Right lobe of liver (tissue), 6 donors: ENCODE measurements at regions not wholly inside any gene's neighbourhood (a gene's known extent, or its start where the extent isn't known, plus 50 kb on each side); places are given as distances from the start of the nearest gene placed in this dataset.
"Not testable (repeated sequence)": the region's sequence is repeated elsewhere in the genome, so short reads cannot be mapped to it uniquely, and the experiment has no call there.

Source experiments
- ATAC-seq, 4 donors: fragments of 200-7000 bp; cut with Tn5 transposase; one replicate each; pipeline ENCODE4 v1.9.1; 2020; ENCODE audit warnings: mild to moderate bottlenecking in 4 of 4, moderate library complexity in 4 of 4
- DNase-seq, 3 donors: peaks; one replicate each; pipeline ENCODE4 v3.0.0-alpha.2; 2020
- H3K27ac ChIP-seq, 3 donors: fragments of 200-600 bp; one replicate each; pipeline ENCODE4 v1.8.0; 2022
- H3K27me3 ChIP-seq, 2 donors: fragments of 200-600 bp; one replicate each; pipeline ENCODE4 v1.8.0; 2022
- H3K36me3 ChIP-seq, 4 donors: fragments of 200-600 bp; sonication (generic) in 1 of 4; one replicate each; pipeline versions ENCODE4 v1.5.1 to v1.8.0; 2017 to 2022; ENCODE audit warnings: control low read depth in 1 of 4
- H3K4me1 ChIP-seq, 4 donors: fragments of 200-600 bp; sonication (generic) in 1 of 4; one replicate each; pipeline versions ENCODE4 v1.5.1 to v1.8.0; 2017 to 2022; ENCODE audit warnings: control low read depth in 1 of 4
- H3K4me3 ChIP-seq, 3 donors: fragments of 200-600 bp; one replicate each; pipeline ENCODE4 v1.8.0; 2022
- H3K9me3 ChIP-seq, 4 donors: fragments of 200-600 bp; sonication (generic) in 1 of 4; one replicate each; pipeline versions ENCODE4 v1.5.1 to v1.8.0; 2017 to 2022; ENCODE audit warnings: control low read depth in 1 of 4
- CTCF ChIP-seq, 4 donors: fragments of 200-600 bp in 3 of 4; fragments of 450-650 bp in 1 of 4; IDR thresholded peaks; one replicate each; pipeline versions ENCODE4 v1.5.1 to v1.8.0; 2016 to 2022; ENCODE audit warnings: antibody characterized with exemption in 4 of 4, mild to moderate bottlenecking in 2 of 4
- POLR2A ChIP-seq: fragments of 450-650 bp; IDR thresholded peaks from one replicate; pipeline ENCODE4 v1.6.1; 2017; ENCODE audit warnings: antibody characterized with exemption, mild to moderate bottlenecking
- WGBS: methylation state at CpG from one replicate; pipeline ENCODE4 v1.1.6; 2018; ENCODE audit warnings: low coverage, low lambda C conversion rate; ENCODE audit not compliant: insufficient coverage; ENCODE audit errors: missing lambda C conversion rate; 5-methylcytosine and 5-hydroxymethylcytosine counted together
- intact Hi-C, 2 donors: fragments of 100-400 bp; cut with DNase I; formaldehyde crosslinking; loops; one replicate each; pipeline versions ENCODE4 v1.11.2 to v1.14.1; 2022
- donor health status: DM: no; HTN: yes; CAD: no.
- donor health status: DM: no; HTN: no; CAD: no.
- donor health status: DM: no; HTN: no; CAD: no.
- donor health status: DM: no; HTN: yes; CAD: no.
- donor health status: DM: no; HTN: yes; CAD: no.

- H3K27me3 ChIP-seq = no peaks in the 10 kb centered on the region
- 80% methylated on average over 7 of the region's 22 CpGs for WGBS
- H3K4me3 ChIP-seq = no peak overlapping the region
- peaks cover 0 to 13% (median 6%) of the 10 kb centered on the region in 4 donors for H3K4me1 ChIP-seq
- intact Hi-C loops = no loop called here
- no peak overlapping the region for H3K27ac ChIP-seq
- DNase-seq = no peak
- H3K36me3 ChIP-seq = no peaks in the 10 kb centered on the region
- no peak for ATAC-seq
- no peaks in the 10 kb centered on the region for H3K9me3 ChIP-seq
- no peak for TF ChIP-seq CTCF (IDR thresholded peaks at IDR 0.05)
- no peak for TF ChIP-seq POLR2A
Observed at GRCh38 chr16:29230671-29231096, 175.8 kb downstream of the NPIPB11 start.

- H3K36me3 ChIP-seq, H3K27me3 ChIP-seq, H3K4me3 ChIP-seq, DNase-seq, intact Hi-C loops, ATAC-seq, H3K9me3 ChIP-seq: not testable (repeated sequence)
- Histone ChIP-seq H3K4me1 (peaks cover 0 to 13% (median 6%) of the 10 kb centered on the region in 4 donors), H3K27ac (peak overlapping the region; percentile 72 to 94 (median 92))
- WGBS = 99% methylated on average over 10 of the region's 21 CpGs
Observed at GRCh38 chr16:29230006-29230668, 176.4 kb downstream of the NPIPB11 start.

- intact Hi-C loops, H3K36me3 ChIP-seq, H3K27me3 ChIP-seq, DNase-seq, H3K9me3 ChIP-seq, H3K4me3 ChIP-seq: not testable (repeated sequence)
- peak; percentile 1 to 39 (median 23) for ATAC-seq
- peaks cover 0 to 13% (median 6%) of the 10 kb centered on the region in 4 donors for H3K4me1 ChIP-seq
- 33% methylated on average over 1 of the region's 8 CpGs for WGBS
- H3K27ac ChIP-seq = peak overlapping the region; percentile 72 to 94 (median 92)
Observed at GRCh38 chr16:29229616-29230005, 176.9 kb downstream of the NPIPB11 start.

- H3K9me3 ChIP-seq, H3K4me3 ChIP-seq, intact Hi-C loops, H3K27me3 ChIP-seq, H3K36me3 ChIP-seq: not testable (repeated sequence)
- Histone ChIP-seq H3K4me1 (peaks cover 0 to 13% (median 6%) of the 10 kb centered on the region in 4 donors), H3K27ac (peak overlapping the region; percentile 72 to 94 (median 92))
- DNase-seq (peak in 2 of 3 donors; percentile 67 to 75), ATAC-seq (peak; percentile 65 to 78 (median 75))
- 40% methylated on average over 6 of the region's 29 CpGs for WGBS
- TF ChIP-seq POLR2A (peak; percentile 17), CTCF (IDR thresholded peaks at IDR 0.05) (peak in 1 of 4 donors; percentile 16)
Observed at GRCh38 chr16:29228664-29229611, 177.6 kb downstream of the NPIPB11 start.

GRCh38 chr16:29227751-29228663, 178.5 kb downstream of the NPIPB11 start:
- H3K36me3 ChIP-seq, H3K4me3 ChIP-seq, H3K9me3 ChIP-seq, intact Hi-C loops, H3K27me3 ChIP-seq: not testable (repeated sequence)
- 74% methylated on average over 5 of the region's 20 CpGs for WGBS
- H3K27ac ChIP-seq = peak overlapping the region; percentile 68 to 94 (median 92)
- ATAC-seq = peak; percentile 85 to 92 (median 88)
- peak; percentile 40 to 54 (median 52) for TF ChIP-seq CTCF (IDR thresholded peaks at IDR 0.05)
- H3K4me1 ChIP-seq = peaks cover 0 to 13% (median 6%) of the 10 kb centered on the region in 4 donors
- DNase-seq = peak; percentile 72 to 86 (median 85)
